HepG2 (cell line): ENCODE measurements at regions not wholly inside any gene's neighbourhood (a gene's known extent, or its start where the extent isn't known, plus 50 kb on each side); places are given as distances from the start of the nearest gene placed in this dataset.

ENCODE experiments used
- ATAC-seq: fragments of 200-7000 bp; cut with Tn5 transposase; 3 replicates; pipeline ENCODE4 v1.9.1; 2020; ENCODE audit warnings: mild to moderate bottlenecking, moderate library complexity
- BruUV-seq: library from RNA; stranded (reverse); fragments of 400-500 nt; replicated peaks from 2 replicates; lab custom pipeline; 2021; lab: Mats Ljungman, UMichigan
- CTCF ChIA-PET: fragments of 300-600 bp; formaldehyde crosslinking; extraction: SDS; loops from one replicate; lab custom pipeline; 2021; ENCODE audit warnings: low total read pairs, inconsistent platforms, low intra/inter-chr PET ratio; lab: Yijun Ruan, JAX
- POLR2A ChIA-PET: fragments of 350-600 bp; sonication (Branson Sonifier 250); formaldehyde crosslinking; loops from one replicate; lab custom pipeline; 2020; ENCODE audit warnings: antibody characterized with exemption, inconsistent platforms; lab: Yijun Ruan, JAX
- DNase-seq: peaks from one replicate; pipeline ENCODE4 v3.0.0-alpha.2; 2015; ENCODE audit warnings: low spot score
- FAIRE-seq: peaks from 3 replicates; lab custom pipeline; 2011; peaks lifted over from hg19 to GRCh38; lab: Jason Lieb, UNC
- H2AFZ ChIP-seq: one replicate; pipeline ENCODE4 v1.6.1; 2011; ENCODE audit warnings: low read length, inconsistent platforms
- H3K27ac ChIP-seq: fragments of 300-600 bp; 3 replicates; pipeline ENCODE4 v1.8.0; 2011; ENCODE audit warnings: mixed run types, mild to moderate bottlenecking, mixed read lengths, low read length, inconsistent platforms; ENCODE audit not compliant: insufficient read depth; ENCODE audit errors: extremely low read length
- H3K27me3 ChIP-seq, 2 experiments: fragments of 200-600 bp in 1 of 2; 2 replicates in 1 of 2; 3 replicates in 1 of 2; pipeline versions ENCODE4 v1.6.0 to v1.8.0; 2011; ENCODE audit warnings: low read length in 2 of 2, mild to moderate bottlenecking in 2 of 2, moderate library complexity in 2 of 2, inconsistent platforms in 1 of 2; ENCODE audit not compliant: insufficient read depth in 2 of 2, control insufficient read depth in 1 of 2
- H3K36me3 ChIP-seq, 2 experiments: fragments of 200-600 bp in 1 of 2; replicated peaks in 1 of 2; 2 replicates in 1 of 2; 3 replicates in 1 of 2; pipeline versions ENCODE4 v1.5.1 to v1.8.0; 2011; ENCODE audit warnings: low read length in 2 of 2, inconsistent platforms in 1 of 2; ENCODE audit not compliant: insufficient read depth in 2 of 2, control insufficient read depth in 1 of 2
- H3K4me1 ChIP-seq: 2 replicates; pipeline ENCODE4 v1.5.1; 2012; ENCODE audit warnings: low read length, inconsistent platforms; ENCODE audit not compliant: insufficient read depth
- H3K4me2 ChIP-seq: 2 replicates; pipeline ENCODE4 v1.6.0; 2011; ENCODE audit warnings: low read depth, low read length, inconsistent platforms
- H3K4me3 ChIP-seq, 3 experiments: fragments of 200-600 bp in 1 of 3; sonication (generic), shearing (Covaris generic) in 1 of 3; replicated peaks in 1 of 3; 2 replicates each; pipeline ENCODE4 v1.5.1; 2011 to 2016; ENCODE audit warnings: low read length in 3 of 3, inconsistent platforms in 2 of 3, low read depth in 2 of 3, mild to moderate bottlenecking in 2 of 3, control low read depth in 1 of 3, mixed read lengths in 1 of 3; ENCODE audit not compliant: insufficient read depth in 1 of 3
- H3K79me2 ChIP-seq: one replicate; pipeline ENCODE4 v1.6.1; 2011; ENCODE audit warnings: low read length, inconsistent platforms; ENCODE audit not compliant: insufficient read depth
- H3K9ac ChIP-seq: 2 replicates; pipeline ENCODE4 v1.6.0; 2011; ENCODE audit warnings: mild to moderate bottlenecking, low read depth, low read length, inconsistent platforms; ENCODE audit not compliant: insufficient read depth
- H3K9me3 ChIP-seq: 2 replicates; pipeline ENCODE4 v1.5.1; 2012; ENCODE audit warnings: mild to moderate bottlenecking, low read length
- H4K20me1 ChIP-seq: 2 replicates; pipeline ENCODE4 v1.6.0; 2011; ENCODE audit warnings: inconsistent platforms, mild to moderate bottlenecking, low read length, moderate library complexity; ENCODE audit not compliant: insufficient read depth
- ADNP ChIP-seq: sonication (generic); formaldehyde crosslinking; IDR thresholded peaks from 2 replicates; pipeline ENCODE4 v1.4.0; 2020; ENCODE audit warnings: missing genetic modification reagents
- BRF2 ChIP-seq: sonication (generic); formaldehyde crosslinking; IDR thresholded peaks from 2 replicates; pipeline ENCODE4 v1.8.1; 2022; ENCODE audit warnings: mild to moderate bottlenecking, missing genetic modification reagents
- EEA1 ChIP-seq: sonication (generic); formaldehyde crosslinking; IDR thresholded peaks from 2 replicates; pipeline ENCODE4 v1.5.1; 2020; ENCODE audit warnings: mild to moderate bottlenecking, missing genetic modification reagents, borderline replicate concordance
- ELF3 ChIP-seq: IDR thresholded peaks from 2 replicates; pipeline ENCODE4 v1.6.1; 2016; ENCODE audit warnings: missing genetic modification reagents, missing compliant biosample characterization
- FOXO1 ChIP-seq: sonication (generic); formaldehyde crosslinking; IDR thresholded peaks from 2 replicates; pipeline ENCODE4 v1.4.0; 2020; ENCODE audit warnings: missing genetic modification reagents
- MED8 ChIP-seq: sonication (generic); formaldehyde crosslinking; IDR thresholded peaks from 2 replicates; pipeline ENCODE4 v1.8.1; 2023; ENCODE audit warnings: mild to moderate bottlenecking, missing genetic modification reagents; ENCODE audit not compliant: insufficient replicate concordance
- PAX8 ChIP-seq: sonication (generic); formaldehyde crosslinking; IDR thresholded peaks from 2 replicates; pipeline ENCODE4 v1.8.0; 2022; ENCODE audit warnings: mild to moderate bottlenecking, missing genetic modification reagents, borderline replicate concordance
- SMAD3 ChIP-seq: sonication (generic); formaldehyde crosslinking; IDR thresholded peaks from 2 replicates; pipeline ENCODE4 v1.4.0; 2020; ENCODE audit warnings: missing genetic modification reagents
- ZFY ChIP-seq: sonication (generic); formaldehyde crosslinking; IDR thresholded peaks from 2 replicates; pipeline ENCODE4 v1.4.0; 2020; ENCODE audit warnings: missing genetic modification reagents
- ZNF143 ChIP-seq: sonication (generic); formaldehyde crosslinking; IDR thresholded peaks from 2 replicates; pipeline ENCODE4 v1.4.0; 2020; ENCODE audit warnings: missing genetic modification reagents
- ZNF552 ChIP-seq: sonication (generic); formaldehyde crosslinking; IDR thresholded peaks from 2 replicates; pipeline ENCODE4 v1.9.0; 2022; ENCODE audit warnings: missing genetic modification reagents, mild to moderate bottlenecking, borderline replicate concordance
- ZNF570 ChIP-seq: sonication (generic); formaldehyde crosslinking; IDR thresholded peaks from 2 replicates; pipeline ENCODE4 v1.4.0; 2020; ENCODE audit warnings: mild to moderate bottlenecking, missing genetic modification reagents, borderline replicate concordance
- in situ Hi-C: cut with HindIII; loops from 2 replicates; pipeline ENCODE4 v1.10.0; 2017; ENCODE audit warnings: low pct_unique_long_range_greater_than_20kb; ENCODE audit not compliant: extremely low pct_ligation_motif_present
- intact Hi-C: fragments of 100-400 bp; cut with micrococcal nuclease; formaldehyde crosslinking; loops from one replicate; pipeline ENCODE4 v1.10.0; 2022; ENCODE audit not compliant: unreplicated experiment
- TF ChIP-seq, protein P1 (sequence below): sonication (generic); formaldehyde crosslinking; IDR thresholded peaks from 2 replicates; pipeline ENCODE4 v1.9.0; 2021; ENCODE audit warnings: missing genetic modification reagents, borderline replicate concordance

- H2AFZ ChIP-seq, result no peak overlapping the region
- CTCF ChIA-PET, result no interaction called here
- TF ChIP-seq ZFY (CRISPR knock-in tag) (no peak), BRF2 (CRISPR knock-in tag) (no peak), FOXO1 (no peak), PAX8 (CRISPR knock-in tag) (no peak), ELF3 (no peak), ZNF143 (CRISPR knock-in tag) (no peak), ZNF570 (CRISPR knock-in tag) (no peak), SMAD3 (CRISPR knock-in tag) (no peak), MED8 (CRISPR knock-in tag) (no peak), EEA1 (CRISPR knock-in tag) (no peak), ADNP (CRISPR knock-in tag) (no peak), ZNF552 (CRISPR knock-in tag) (no peak)
- TF ChIP-seq, protein P1, sequence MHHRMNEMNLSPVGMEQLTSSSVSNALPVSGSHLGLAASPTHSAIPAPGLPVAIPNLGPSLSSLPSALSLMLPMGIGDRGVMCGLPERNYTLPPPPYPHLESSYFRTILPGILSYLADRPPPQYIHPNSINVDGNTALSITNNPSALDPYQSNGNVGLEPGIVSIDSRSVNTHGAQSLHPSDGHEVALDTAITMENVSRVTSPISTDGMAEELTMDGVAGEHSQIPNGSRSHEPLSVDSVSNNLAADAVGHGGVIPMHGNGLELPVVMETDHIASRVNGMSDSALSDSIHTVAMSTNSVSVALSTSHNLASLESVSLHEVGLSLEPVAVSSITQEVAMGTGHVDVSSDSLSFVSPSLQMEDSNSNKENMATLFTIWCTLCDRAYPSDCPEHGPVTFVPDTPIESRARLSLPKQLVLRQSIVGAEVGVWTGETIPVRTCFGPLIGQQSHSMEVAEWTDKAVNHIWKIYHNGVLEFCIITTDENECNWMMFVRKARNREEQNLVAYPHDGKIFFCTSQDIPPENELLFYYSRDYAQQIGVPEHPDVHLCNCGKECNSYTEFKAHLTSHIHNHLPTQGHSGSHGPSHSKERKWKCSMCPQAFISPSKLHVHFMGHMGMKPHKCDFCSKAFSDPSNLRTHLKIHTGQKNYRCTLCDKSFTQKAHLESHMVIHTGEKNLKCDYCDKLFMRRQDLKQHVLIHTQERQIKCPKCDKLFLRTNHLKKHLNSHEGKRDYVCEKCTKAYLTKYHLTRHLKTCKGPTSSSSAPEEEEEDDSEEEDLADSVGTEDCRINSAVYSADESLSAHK (CRISPR knock-in tag), result no peak
- H3K9ac ChIP-seq, result no peak overlapping the region
- H3K27ac ChIP-seq, result no peak overlapping the region
- H3K27me3 ChIP-seq, result no peaks in the 10 kb centered on the region
- H4K20me1 ChIP-seq, result no peaks in the 10 kb centered on the region
- H3K9me3 ChIP-seq, result no peaks in the 10 kb centered on the region
- in situ Hi-C loops (no loop called here), intact Hi-C loops (no loop called here)
- no peak for ATAC-seq
- no peak overlapping the region for H3K4me3 ChIP-seq
- no peak for FAIRE-seq
- H3K79me2 ChIP-seq, result no peaks in the 10 kb centered on the region
- DNase-seq, result no peak
- H3K4me2 ChIP-seq, result no peak overlapping the region
- no TSS peak for BruUV-seq
- 0 out of 2 replicates have a peak, but pooled peaks cover 4% of the 10 kb centered on the region for H3K4me1 ChIP-seq
- H3K36me3 ChIP-seq, result no peaks in the 10 kb centered on the region
- POLR2A ChIA-PET, result no interaction called here
These were observed 160.3 kb upstream of the ANK2 start for GRCh38 chr4:112889199-112889598.
